ENCODE measurements at regions not wholly inside any gene's neighbourhood (a gene's known extent, or its start where the extent isn't known, plus 50 kb on each side); places are given as distances from the start of the nearest gene placed in this dataset.

DNA sequence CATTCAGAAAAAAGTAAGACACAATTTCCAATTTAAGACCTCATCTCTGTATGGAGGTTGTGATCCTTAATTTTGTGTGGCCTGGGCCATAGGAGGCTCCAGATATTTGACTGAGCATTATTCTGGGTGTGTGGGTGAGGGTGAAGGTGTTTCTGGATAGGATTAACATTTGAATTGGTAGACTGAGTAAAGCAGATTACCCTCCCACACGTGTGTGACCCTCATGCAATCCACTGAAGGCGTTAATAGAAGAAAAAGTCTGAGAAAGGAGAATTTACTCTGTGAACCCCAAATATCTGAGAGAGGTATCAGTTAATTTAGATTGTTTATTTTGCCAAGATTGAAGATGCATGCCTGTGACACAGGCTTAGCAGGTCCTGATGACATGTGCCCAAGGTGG lies 328.0 kb upstream of the POT1 start:
- ATAC-seq (ENCODE audit: insufficient read depth, low FRiP score) = no peak
- no peaks in the 10 kb centered on the region for H3K36me3 ChIP-seq (ENCODE audit: control insufficient read depth in 4 of 4, insufficient read depth in 4 of 4, low read length in 4 of 4)
- H3K27ac ChIP-seq (ENCODE audit: low read depth in 1 of 2, low read length in 1 of 2) = no peak overlapping the region
- no peak overlapping the region for H3K9ac ChIP-seq (ENCODE audit: insufficient read depth in 1 of 2, low read length in 2 of 2)
- no peak overlapping the region for H3K4me3 ChIP-seq
- WGBS, 2 donors = 80 to 85% methylated on average over 2 of the region's 2 CpGs
- DNase-seq = no peak
- TF ChIP-seq, protein P1, sequence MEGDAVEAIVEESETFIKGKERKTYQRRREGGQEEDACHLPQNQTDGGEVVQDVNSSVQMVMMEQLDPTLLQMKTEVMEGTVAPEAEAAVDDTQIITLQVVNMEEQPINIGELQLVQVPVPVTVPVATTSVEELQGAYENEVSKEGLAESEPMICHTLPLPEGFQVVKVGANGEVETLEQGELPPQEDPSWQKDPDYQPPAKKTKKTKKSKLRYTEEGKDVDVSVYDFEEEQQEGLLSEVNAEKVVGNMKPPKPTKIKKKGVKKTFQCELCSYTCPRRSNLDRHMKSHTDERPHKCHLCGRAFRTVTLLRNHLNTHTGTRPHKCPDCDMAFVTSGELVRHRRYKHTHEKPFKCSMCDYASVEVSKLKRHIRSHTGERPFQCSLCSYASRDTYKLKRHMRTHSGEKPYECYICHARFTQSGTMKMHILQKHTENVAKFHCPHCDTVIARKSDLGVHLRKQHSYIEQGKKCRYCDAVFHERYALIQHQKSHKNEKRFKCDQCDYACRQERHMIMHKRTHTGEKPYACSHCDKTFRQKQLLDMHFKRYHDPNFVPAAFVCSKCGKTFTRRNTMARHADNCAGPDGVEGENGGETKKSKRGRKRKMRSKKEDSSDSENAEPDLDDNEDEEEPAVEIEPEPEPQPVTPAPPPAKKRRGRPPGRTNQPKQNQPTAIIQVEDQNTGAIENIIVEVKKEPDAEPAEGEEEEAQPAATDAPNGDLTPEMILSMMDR (IDR thresholded peaks at IDR 0.05; ENCODE audit: control extremely low read depth, extremely low read depth) = no peak
- peaks cover 0 to 27% (median 0%) of the 10 kb centered on the region in 5 donors for H3K4me1 ChIP-seq (ENCODE audit: control insufficient read depth in 5 of 5, insufficient read depth in 5 of 5, low read length in 5 of 5)
- no peaks in the 10 kb centered on the region for H3K9me3 ChIP-seq (ENCODE audit: control insufficient read depth in 4 of 4, insufficient read depth in 3 of 4, low read length in 3 of 4)
- H3K27me3 ChIP-seq (ENCODE audit: control insufficient read depth in 3 of 3, insufficient read depth in 3 of 3, low read length in 2 of 3) = no peaks in the 10 kb centered on the region

DNA sequence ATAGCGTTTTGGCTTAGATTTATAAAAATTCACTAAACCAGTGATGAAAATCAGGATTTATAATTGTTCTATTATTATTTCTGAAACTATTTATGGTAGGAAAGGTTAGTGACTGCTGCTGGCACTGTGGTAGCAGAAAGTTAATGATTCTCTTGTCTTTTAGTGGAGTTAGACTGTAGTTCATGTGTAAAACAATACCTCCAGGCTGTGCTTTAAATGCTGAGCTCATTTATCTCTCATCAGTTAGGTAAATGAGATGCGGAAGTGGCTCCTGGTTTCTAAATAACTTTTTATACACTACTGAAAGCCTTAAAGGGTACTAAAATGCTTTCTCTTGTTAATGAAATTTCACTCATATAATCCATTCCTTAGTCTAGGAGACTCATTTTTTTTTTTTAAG lies 326.8 kb upstream of the POT1 start:
- peaks cover 0 to 27% (median 0%) of the 10 kb centered on the region in 5 donors for H3K4me1 ChIP-seq (ENCODE audit: control insufficient read depth in 5 of 5, insufficient read depth in 5 of 5, low read length in 5 of 5)
- DNase-seq (peak in 2 of 3 donors; percentile 13 to 22), ATAC-seq (ENCODE audit: insufficient read depth, low FRiP score) (no peak)
- 54 to 67% methylated on average over 2 of the region's 2 CpGs for WGBS, 2 donors
- TF ChIP-seq, protein P1 (IDR thresholded peaks at IDR 0.05; ENCODE audit: control extremely low read depth, extremely low read depth) = no peak
- H3K4me3 ChIP-seq = no peak overlapping the region
- no peak overlapping the region for H3K9ac ChIP-seq (ENCODE audit: insufficient read depth in 1 of 2, low read length in 2 of 2)
- no peak overlapping the region for H3K27ac ChIP-seq (ENCODE audit: low read depth in 1 of 2, low read length in 1 of 2)
- no peaks in the 10 kb centered on the region for H3K27me3 ChIP-seq (ENCODE audit: control insufficient read depth in 3 of 3, insufficient read depth in 3 of 3, low read length in 2 of 3)
- H3K9me3 ChIP-seq (ENCODE audit: control insufficient read depth in 4 of 4, insufficient read depth in 3 of 4, low read length in 3 of 4) = no peaks in the 10 kb centered on the region
- H3K36me3 ChIP-seq (ENCODE audit: control insufficient read depth in 4 of 4, insufficient read depth in 4 of 4, low read length in 4 of 4) = no peaks in the 10 kb centered on the region

DNA sequence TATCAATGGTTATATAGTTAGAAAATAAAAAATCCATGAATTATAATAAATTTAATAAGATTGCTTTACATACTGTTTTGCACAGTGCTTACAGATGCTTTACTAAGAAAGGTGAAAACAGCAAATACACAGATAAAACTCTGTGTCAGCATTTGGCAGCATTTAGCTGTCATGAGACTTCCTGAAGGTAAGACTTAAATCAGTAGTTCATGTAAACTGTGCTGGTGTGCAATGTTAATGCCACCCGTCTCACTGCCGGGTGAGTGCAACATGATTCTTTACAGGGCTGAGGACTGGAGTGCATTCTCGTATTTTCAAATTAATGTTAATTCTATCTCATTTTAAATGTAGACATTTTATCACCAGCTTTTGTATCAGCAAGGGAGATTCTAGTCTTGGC lies 326.2 kb upstream of the POT1 start:
- Histone ChIP-seq H3K9ac (ENCODE audit: insufficient read depth in 1 of 2, low read length in 2 of 2) (no peak overlapping the region), H3K4me3 (no peak overlapping the region), H3K27ac (ENCODE audit: low read depth in 1 of 2, low read length in 1 of 2) (no peak overlapping the region), H3K36me3 (ENCODE audit: control insufficient read depth in 4 of 4, insufficient read depth in 4 of 4, low read length in 4 of 4) (no peaks in the 10 kb centered on the region), H3K27me3 (ENCODE audit: control insufficient read depth in 3 of 3, insufficient read depth in 3 of 3, low read length in 2 of 3) (no peaks in the 10 kb centered on the region), H3K9me3 (ENCODE audit: control insufficient read depth in 4 of 4, insufficient read depth in 3 of 4, low read length in 3 of 4) (no peaks in the 10 kb centered on the region), H3K4me1 (ENCODE audit: control insufficient read depth in 5 of 5, insufficient read depth in 5 of 5, low read length in 5 of 5) (peaks cover 0 to 27% (median 0%) of the 10 kb centered on the region in 5 donors)
- ATAC-seq (ENCODE audit: insufficient read depth, low FRiP score) (no peak), DNase-seq (peak in 2 of 3 donors; percentile 15 to 47)
- WGBS, 2 donors = 62 to 69% methylated on average over 3 of the region's 3 CpGs
- TF ChIP-seq, protein P1 (IDR thresholded peaks at IDR 0.05; ENCODE audit: control extremely low read depth, extremely low read depth) = no peak

DNA sequence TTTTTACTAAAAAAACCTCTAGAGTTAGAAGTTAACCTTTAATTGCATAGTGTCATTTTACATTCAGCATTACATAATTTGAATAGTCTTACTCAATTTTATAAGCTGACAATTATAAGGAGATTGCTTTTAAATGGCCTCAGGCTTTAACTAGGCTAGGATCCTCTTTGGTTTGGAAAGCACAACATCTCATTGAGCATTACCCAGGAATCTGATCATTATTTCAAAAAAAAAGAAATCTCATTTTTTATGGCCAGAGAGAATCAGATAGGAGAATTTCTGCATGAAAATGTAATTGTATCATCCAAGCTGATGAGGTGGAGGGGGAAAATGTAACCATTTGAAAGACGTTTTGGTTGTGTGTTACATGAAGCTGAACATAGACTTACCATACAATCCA lies 324.9 kb upstream of the POT1 start:
- no peak overlapping the region for H3K4me3 ChIP-seq
- no peak overlapping the region for H3K9ac ChIP-seq (ENCODE audit: insufficient read depth in 1 of 2, low read length in 2 of 2)
- WGBS, 2 donors = 67 to 82% methylated on average over 1 of the region's 1 CpG
- no peak for ATAC-seq (ENCODE audit: insufficient read depth, low FRiP score)
- no peaks in the 10 kb centered on the region for H3K36me3 ChIP-seq (ENCODE audit: control insufficient read depth in 4 of 4, insufficient read depth in 4 of 4, low read length in 4 of 4)
- H3K27me3 ChIP-seq (ENCODE audit: control insufficient read depth in 3 of 3, insufficient read depth in 3 of 3, low read length in 2 of 3) = no peaks in the 10 kb centered on the region
- no peak overlapping the region for H3K27ac ChIP-seq (ENCODE audit: low read depth in 1 of 2, low read length in 1 of 2)
- H3K4me1 ChIP-seq (ENCODE audit: control insufficient read depth in 5 of 5, insufficient read depth in 5 of 5, low read length in 5 of 5) = peaks cover 0 to 27% (median 0%) of the 10 kb centered on the region in 5 donors
- peak in 2 of 3 donors; percentile 36 to 78 for DNase-seq
- no peaks in the 10 kb centered on the region for H3K9me3 ChIP-seq (ENCODE audit: control insufficient read depth in 4 of 4, insufficient read depth in 3 of 4, low read length in 3 of 4)
- TF ChIP-seq, protein P1 (IDR thresholded peaks at IDR 0.05; ENCODE audit: control extremely low read depth, extremely low read depth) = no peak

Measured in lung (tissue), 11 donors.